GM12874 (cell line): ENCODE measurements at regions not wholly inside any gene's neighbourhood (a gene's known extent, or its start where the extent isn't known, plus 50 kb on each side); places are given as distances from the start of the nearest gene placed in this dataset.

Source experiments
- TF ChIP-seq, protein P1 (sequence below): IDR thresholded peaks from 2 replicates; pipeline ENCODE4 v1.5.1; 2011; ENCODE audit warnings: low read depth, mild to moderate bottlenecking, control low read depth, low read length, moderate library complexity; ENCODE audit not compliant: insufficient read depth

DNA sequence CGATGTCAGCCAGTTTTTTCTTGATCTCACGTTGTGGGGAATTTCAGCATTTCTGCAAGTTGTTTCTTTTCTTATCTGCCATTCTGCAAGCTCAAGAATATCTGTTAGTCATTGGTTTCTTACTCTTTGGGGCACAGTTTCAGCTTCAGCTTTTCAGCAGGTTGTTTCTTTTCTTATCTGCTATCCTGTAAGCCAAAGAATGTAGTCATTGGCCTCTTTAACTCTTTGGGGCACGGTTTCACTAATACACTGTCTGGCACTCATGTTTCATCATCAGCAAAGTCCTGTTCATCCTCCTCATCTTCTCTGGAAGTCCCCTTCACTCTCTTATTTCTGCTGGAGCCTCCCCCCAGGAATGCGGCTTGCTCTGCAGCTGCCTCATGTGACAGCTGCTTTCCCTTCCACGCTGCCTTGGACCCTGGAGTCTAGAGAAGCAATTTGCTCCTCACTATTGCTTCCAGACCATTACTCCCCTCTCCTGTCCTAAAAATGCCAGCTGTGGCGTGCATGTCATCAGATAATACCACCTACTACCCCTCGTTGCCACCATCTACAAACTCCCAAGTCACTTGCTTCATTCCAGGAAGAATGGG lies 67.0 kb upstream of the CACNA1E start:
- TF ChIP-seq, protein P1, sequence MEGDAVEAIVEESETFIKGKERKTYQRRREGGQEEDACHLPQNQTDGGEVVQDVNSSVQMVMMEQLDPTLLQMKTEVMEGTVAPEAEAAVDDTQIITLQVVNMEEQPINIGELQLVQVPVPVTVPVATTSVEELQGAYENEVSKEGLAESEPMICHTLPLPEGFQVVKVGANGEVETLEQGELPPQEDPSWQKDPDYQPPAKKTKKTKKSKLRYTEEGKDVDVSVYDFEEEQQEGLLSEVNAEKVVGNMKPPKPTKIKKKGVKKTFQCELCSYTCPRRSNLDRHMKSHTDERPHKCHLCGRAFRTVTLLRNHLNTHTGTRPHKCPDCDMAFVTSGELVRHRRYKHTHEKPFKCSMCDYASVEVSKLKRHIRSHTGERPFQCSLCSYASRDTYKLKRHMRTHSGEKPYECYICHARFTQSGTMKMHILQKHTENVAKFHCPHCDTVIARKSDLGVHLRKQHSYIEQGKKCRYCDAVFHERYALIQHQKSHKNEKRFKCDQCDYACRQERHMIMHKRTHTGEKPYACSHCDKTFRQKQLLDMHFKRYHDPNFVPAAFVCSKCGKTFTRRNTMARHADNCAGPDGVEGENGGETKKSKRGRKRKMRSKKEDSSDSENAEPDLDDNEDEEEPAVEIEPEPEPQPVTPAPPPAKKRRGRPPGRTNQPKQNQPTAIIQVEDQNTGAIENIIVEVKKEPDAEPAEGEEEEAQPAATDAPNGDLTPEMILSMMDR: no peak

DNA sequence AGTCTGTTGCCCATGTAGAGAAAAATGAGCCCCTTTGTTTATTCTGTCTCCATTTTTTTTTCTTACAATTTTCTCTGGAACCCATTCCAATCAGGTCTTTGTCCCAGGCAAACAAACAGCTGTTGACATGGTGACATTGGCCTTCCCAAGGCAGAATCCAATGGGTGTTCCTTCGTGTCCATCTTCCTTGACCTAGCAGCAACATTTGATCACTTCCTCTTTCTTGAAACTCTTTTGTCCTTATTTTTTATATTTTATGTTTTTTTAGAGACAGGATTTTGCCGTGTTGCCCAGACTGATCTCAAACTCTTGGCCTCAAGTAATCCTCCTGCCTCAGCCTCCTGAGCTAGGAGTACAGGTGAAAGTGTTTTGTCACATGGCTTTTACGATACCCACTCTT lies 65.4 kb upstream of the CACNA1E start:
- TF ChIP-seq, protein P1: no peak

DNA sequence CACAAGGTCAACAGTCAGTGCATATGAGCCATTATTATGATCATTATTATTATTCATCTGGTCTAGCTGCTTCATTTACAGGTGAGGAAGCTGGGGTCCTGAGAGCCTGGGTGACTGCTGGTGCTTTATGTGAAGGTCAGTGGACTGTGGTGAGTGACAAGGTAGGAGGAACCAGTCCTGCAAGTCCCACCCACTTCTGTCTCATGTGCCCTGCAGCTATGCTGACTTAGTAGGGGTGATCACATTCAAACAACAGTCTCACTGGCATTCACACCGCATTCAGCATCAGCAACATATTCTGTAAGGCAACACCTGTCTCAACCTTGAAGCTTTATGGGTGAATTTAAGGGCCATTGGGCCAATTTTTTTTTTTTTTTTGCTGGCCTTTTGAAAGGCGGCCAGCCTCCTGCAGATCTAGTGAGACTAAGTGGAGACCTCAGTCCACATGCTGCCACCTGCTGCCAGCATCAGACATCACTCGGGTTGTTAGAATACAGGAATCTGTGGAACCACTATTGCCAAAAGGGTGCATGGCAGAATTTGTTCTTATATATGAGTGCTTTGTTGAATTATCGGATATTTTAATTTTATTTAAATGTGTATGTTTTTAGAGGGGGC lies 59.9 kb upstream of the CACNA1E start:
- TF ChIP-seq, protein P1: peak; percentile 44

DNA sequence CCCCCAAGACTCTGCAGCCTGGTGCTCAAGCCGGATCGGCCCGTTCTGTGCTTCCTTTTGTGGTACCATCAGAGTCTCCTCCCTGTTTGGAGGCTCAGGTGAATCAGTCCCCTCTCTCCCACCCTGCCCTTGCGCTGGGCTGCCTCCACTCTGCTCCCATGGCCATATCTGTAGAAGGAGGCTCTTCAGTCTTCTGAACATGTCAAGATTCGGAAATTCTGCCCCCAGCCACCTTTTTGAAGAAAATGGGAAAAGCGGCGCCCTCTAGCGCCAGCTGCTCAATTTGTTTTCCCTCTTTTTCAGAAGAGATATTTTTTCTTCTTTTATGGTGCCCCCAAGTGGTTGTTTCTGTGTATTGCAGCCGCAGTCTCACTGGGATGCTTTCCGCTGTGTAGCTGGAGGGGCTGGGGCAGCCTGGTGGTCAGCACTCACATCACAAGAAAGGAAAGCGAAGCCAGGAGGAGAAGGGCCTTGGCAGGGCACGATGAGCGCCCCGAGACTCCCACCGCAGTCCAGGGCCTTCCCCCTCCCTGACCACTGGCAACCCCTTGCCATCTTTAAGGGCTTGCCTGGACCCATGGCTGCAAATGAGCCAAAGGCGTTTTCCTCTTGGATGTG lies 58.4 kb upstream of the CACNA1E start:
- TF ChIP-seq, protein P1: peak; percentile 87

DNA sequence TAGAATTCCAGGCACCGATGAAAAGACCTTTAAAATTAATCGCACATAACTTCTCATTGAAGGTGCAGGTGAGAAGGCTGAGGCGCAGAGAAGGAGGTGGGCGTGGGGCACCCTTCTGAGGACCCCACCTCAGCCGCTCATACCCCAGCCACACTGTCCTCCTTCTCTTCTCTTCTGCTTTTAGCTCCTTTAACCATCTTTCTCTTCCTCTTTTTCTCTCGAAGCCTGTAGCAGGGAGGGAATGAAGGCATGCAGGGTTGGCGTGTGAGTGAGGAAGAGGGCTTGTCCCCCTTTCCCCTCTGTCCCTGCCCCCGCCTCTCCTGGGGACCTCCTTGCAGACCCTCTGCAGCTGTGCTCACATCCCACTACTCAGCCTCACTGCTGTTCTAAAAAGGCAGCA lies 57.8 kb upstream of the CACNA1E start:
- TF ChIP-seq, protein P1: no peak

DNA sequence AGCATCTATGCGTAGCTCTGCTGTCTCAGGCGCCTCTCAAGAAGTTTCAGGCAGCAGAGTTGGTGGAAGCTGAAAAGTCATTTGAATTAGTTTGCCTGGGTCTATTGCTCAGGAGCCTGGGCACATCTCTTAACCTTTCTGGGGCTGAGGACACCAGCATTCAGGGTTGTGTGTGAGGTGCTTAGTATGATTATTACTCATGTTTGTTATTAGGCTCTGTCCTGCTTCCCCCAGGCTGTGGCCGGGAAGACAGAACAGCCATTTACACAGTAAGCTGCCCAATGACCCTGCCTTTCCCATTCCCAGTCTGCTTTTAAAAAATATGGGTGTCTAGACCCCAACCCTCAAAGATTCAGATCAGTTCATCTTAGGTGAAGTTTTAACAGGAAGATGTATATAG lies 53.9 kb upstream of the CACNA1E start:
- TF ChIP-seq, protein P1: no peak

DNA sequence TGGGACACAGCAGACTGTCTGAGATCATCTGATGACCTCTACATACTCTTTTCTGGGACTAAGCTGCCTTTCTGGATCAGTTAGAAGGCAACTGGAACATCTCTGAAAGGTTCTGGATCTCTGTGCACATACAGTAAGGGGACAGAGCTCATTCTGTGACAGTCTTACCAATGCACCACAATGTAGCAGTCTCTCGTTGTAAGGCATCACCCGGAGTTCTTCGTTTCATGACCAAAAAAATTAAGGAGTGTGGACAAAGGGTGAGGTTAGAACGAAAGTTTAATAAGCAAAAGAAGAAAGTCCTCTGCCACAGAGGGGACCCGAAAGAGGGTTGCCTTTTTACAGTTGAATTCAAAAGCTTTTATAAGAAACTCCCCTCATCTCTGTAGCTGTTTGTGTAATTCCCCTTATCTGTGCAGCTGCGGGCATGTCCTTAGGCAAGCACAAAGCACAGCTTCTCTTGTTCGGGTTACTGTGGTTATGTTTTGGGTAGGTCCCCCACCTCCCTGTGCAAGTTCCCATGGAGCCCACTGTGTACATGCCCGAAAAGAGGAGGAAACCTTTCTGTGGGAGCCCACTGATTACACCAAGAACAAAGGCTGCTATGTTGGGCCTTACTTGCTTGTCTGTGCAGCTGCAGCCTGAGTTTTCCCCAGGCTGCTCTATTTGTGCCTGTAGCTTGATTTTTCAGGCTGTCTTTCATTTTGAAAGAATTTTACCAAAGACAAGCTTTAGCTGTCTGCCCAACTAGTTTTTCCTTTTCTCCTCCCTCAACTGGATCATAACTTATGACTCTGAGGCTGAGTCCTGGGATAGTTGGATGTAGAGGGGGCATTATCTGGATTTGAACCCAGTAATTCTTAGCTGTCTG lies 53.1 kb upstream of the CACNA1E start:
- TF ChIP-seq, protein P1: no peak
